Limb (tissue), 2 donors: ENCODE measurements at regions not wholly inside any gene's neighbourhood (a gene's known extent, or its start where the extent isn't known, plus 50 kb on each side); places are given as distances from the start of the nearest gene placed in this dataset.
A peak's percentile ranks its signal among the peaks of the same experiment; 100 is the strongest.
"Not testable (repeated sequence)": the region's sequence is repeated elsewhere in the genome, so short reads cannot be mapped to it uniquely, and the experiment has no call there.

Source experiments
- DNase-seq, 2 donors: peaks; one replicate each; pipeline ENCODE4 v3.0.0-alpha.2; 2016; ENCODE audit errors: extremely low spot score in 2 of 2

- not testable (repeated sequence) for DNase-seq
These were observed 191.9 kb upstream of the POU5F2 start for GRCh38 chr5:93933269-93933668.

- DNase-seq, result no peak
These were observed 188.7 kb upstream of the POU5F2 start for GRCh38 chr5:93930098-93930497.

- peak in 1 of 2 donors; percentile 45 for DNase-seq
These were observed 187.7 kb upstream of the POU5F2 start for GRCh38 chr5:93929131-93929530.

- DNase-seq, result no peak
These were observed 185.6 kb upstream of the POU5F2 start for GRCh38 chr5:93926831-93927620.

GRCh38 chr5:93925321-93925720 lies 183.9 kb upstream of the POU5F2 start:
- DNase-seq, result no peak

GRCh38 chr5:93924628-93925027 lies 183.2 kb upstream of the POU5F2 start:
- no peak for DNase-seq

- no peak for DNase-seq
These were observed 181.2 kb upstream of the POU5F2 start for GRCh38 chr5:93922551-93922950.

- no peak for DNase-seq
These were observed 179.6 kb upstream of the POU5F2 start for GRCh38 chr5:93921001-93921400.

- DNase-seq, result no peak
These were observed 175.5 kb upstream of the POU5F2 start for GRCh38 chr5:93916872-93917271.

- DNase-seq, result no peak
These were observed 173.7 kb upstream of the POU5F2 start for GRCh38 chr5:93915142-93915553.

GRCh38 chr5:93911609-93912008 lies 170.2 kb upstream of the POU5F2 start:
- DNase-seq, result no peak

- DNase-seq, result no peak
These were observed 168.0 kb upstream of the POU5F2 start for GRCh38 chr5:93909356-93909755.

GRCh38 chr5:93904917-93905316 lies 163.5 kb upstream of the POU5F2 start:
- no peak for DNase-seq

- DNase-seq, result no peak
These were observed 160.9 kb upstream of the POU5F2 start for GRCh38 chr5:93902288-93902687.

- no peak for DNase-seq
These were observed 157.7 kb upstream of the POU5F2 start for GRCh38 chr5:93899026-93899600.

GRCh38 chr5:93894601-93895354 lies 153.4 kb upstream of the POU5F2 start:
- no peak for DNase-seq

GRCh38 chr5:93893075-93893474 lies 151.7 kb upstream of the POU5F2 start:
- no peak for DNase-seq

GRCh38 chr5:93892481-93892880 lies 151.1 kb upstream of the POU5F2 start:
- no peak for DNase-seq

- DNase-seq, result no peak
These were observed 150.4 kb upstream of the POU5F2 start for GRCh38 chr5:93891491-93892480.

- DNase-seq, result no peak
These were observed 149.3 kb upstream of the POU5F2 start for GRCh38 chr5:93890657-93891056.

- no peak for DNase-seq
These were observed 146.3 kb upstream of the POU5F2 start for GRCh38 chr5:93887678-93888077.
